Lower lobe of right lung (tissue), 2 donors: ENCODE measurements at regions not wholly inside any gene's neighbourhood (a gene's known extent, or its start where the extent isn't known, plus 50 kb on each side); places are given as distances from the start of the nearest gene placed in this dataset.
A peak's percentile ranks its signal among the peaks of the same experiment; 100 is the strongest.

Experiments
- ATAC-seq, 2 donors: fragments of 200-7000 bp; cut with Tn5 transposase; one replicate each; pipeline ENCODE4 v1.9.1; 2020 to 2022; ENCODE audit warnings: mild to moderate bottlenecking in 2 of 2, moderate library complexity in 2 of 2
- DNase-seq: peaks from one replicate; pipeline ENCODE4 v3.0.0-alpha.2; 2020
- H3K27ac ChIP-seq: fragments of 200-600 bp; one replicate; pipeline ENCODE4 v1.8.0; 2022
- H3K27me3 ChIP-seq: fragments of 200-600 bp; one replicate; pipeline ENCODE4 v1.8.0; 2022; ENCODE audit warnings: low read depth
- H3K36me3 ChIP-seq: fragments of 200-600 bp; one replicate; pipeline ENCODE4 v1.8.0; 2022; ENCODE audit warnings: mild to moderate bottlenecking
- H3K4me1 ChIP-seq: fragments of 200-600 bp; one replicate; pipeline ENCODE4 v1.8.0; 2022
- H3K4me3 ChIP-seq: fragments of 200-600 bp; one replicate; pipeline ENCODE4 v1.8.0; 2022; ENCODE audit warnings: mild to moderate bottlenecking
- H3K9me3 ChIP-seq: fragments of 200-600 bp; one replicate; pipeline ENCODE4 v1.8.0; 2022
- CTCF ChIP-seq: fragments of 200-600 bp; IDR thresholded peaks from one replicate; pipeline ENCODE4 v1.8.0; 2022; ENCODE audit warnings: antibody characterized with exemption, mild to moderate bottlenecking
- intact Hi-C: fragments of 100-400 bp; cut with DNase I; formaldehyde crosslinking; loops from one replicate; pipeline ENCODE4 v1.11.0; 2022
- donor health status: DM: no; HTN: yes; CAD: no; lungs with severe emphysema.

DNA sequence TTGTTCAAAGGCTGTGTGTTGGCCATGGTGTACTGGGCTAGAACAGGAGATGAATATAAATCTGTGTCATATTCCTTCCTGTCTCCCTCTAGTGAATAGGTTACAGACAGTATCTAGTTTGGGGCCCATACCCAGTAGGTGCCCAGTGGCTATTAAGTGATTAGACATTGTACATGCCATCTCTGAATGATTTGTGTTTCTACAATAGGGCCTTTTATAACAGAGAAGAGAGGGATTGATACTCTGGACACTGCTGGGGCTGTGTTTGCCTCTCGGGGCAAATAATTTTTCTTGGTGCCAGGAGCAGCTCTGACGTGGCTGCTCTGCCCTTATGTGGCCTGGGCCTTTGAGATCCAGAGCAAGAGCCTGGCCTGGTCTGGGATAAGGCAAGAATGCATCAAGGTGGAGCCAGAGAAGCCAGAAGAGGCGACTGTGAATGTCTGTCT is 403.1 kb downstream of the SPRY2 start:
- no peaks in the 10 kb centered on the region for H3K36me3 ChIP-seq
- intact Hi-C loops, result no loop called here
- no peak overlapping the region for H3K4me3 ChIP-seq
- no peak for ATAC-seq
- H3K4me1 ChIP-seq, result no peaks in the 10 kb centered on the region
- no peak for DNase-seq
- no peaks in the 10 kb centered on the region for H3K27me3 ChIP-seq
- H3K9me3 ChIP-seq, result no peaks in the 10 kb centered on the region
- no peak for TF ChIP-seq CTCF
- H3K27ac ChIP-seq, result no peak overlapping the region

DNA sequence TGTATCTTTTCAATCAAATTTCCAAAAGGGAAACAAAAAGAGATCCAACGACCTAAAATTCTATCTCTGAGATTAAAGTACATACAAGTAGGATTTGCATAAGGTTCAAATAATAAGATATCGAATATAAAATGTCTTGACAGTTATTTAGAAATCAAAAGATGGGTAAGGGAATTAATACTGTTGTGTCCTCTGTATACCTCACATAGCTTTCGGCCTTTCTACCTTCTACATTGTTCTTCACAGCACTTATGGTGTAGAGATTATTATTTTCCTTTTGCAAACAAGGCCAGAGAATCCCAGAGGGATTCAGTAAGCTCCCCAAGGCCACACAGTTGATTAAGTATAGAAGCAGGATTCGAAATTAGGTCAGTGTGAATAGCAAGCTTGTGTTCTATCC is 403.6 kb downstream of the SPRY2 start:
- intact Hi-C loops, result no loop called here

DNA sequence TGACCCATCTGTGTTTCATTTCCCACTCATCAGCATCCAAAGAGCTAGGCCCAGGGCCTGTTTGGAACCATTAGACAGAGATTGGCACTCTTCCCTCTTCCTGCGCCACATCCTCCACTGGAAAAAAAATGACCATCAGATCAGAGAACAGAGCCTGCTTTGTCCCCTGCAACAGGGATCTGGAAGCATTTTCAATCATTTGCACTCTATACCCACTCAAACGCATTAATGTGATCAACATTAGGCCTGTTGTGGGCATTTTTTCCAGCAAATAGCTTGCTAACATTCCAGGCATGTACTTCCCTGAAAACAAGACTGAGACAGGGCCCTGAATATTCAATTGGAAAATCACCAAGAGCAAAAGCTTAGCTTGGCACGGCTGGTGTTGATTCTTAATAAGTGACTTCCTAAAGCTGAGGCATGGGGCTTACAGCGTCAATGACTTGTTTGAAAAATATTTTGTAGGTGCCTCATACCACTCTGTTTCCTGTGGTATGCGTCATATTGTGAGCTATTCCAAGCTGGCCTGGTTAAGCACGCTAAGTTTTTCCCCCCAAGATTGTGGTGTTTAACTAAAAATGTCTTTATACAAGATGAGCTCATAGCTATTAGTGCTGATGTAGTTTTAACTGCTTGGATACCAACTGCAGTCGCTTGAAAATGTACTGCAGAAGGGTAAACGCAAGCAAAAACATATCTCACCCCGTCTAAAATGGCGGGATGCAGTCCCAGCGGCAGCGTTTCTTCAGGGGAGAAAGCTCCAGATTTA is 404.4 kb downstream of the SPRY2 start:
- H3K9me3 ChIP-seq, result no peaks in the 10 kb centered on the region
- ATAC-seq (peak; percentile 88 to 96), DNase-seq (no peak)
- TF ChIP-seq CTCF, result no peak
- H3K4me1 ChIP-seq, result no peaks in the 10 kb centered on the region
- no peaks in the 10 kb centered on the region for H3K27me3 ChIP-seq
- no peak overlapping the region for H3K4me3 ChIP-seq
- peak overlapping the region; percentile 73 for H3K27ac ChIP-seq
- no peaks in the 10 kb centered on the region for H3K36me3 ChIP-seq
- intact Hi-C loops, result no loop called here

More for the DNA sequence above, 403.6 kb downstream of the SPRY2 start:
- Histone ChIP-seq H3K4me1 (no peaks in the 10 kb centered on the region), H3K27me3 (no peaks in the 10 kb centered on the region), H3K9me3 (no peaks in the 10 kb centered on the region), H3K4me3 (no peak overlapping the region), H3K27ac (peak overlapping the region; percentile 73), H3K36me3 (no peaks in the 10 kb centered on the region)
- DNase-seq (no peak), ATAC-seq (no peak)
- no peak for TF ChIP-seq CTCF

GRCh38 chr13:79935121-79935520 is 405.8 kb downstream of the SPRY2 start:
- no peaks in the 10 kb centered on the region for H3K9me3 ChIP-seq
- no peak for DNase-seq
- no peaks in the 10 kb centered on the region for H3K36me3 ChIP-seq
- no peak for TF ChIP-seq CTCF
- ATAC-seq, result no peak
- no peak overlapping the region for H3K27ac ChIP-seq
- intact Hi-C loops, result no loop called here
- no peak overlapping the region for H3K4me3 ChIP-seq
- no peaks in the 10 kb centered on the region for H3K27me3 ChIP-seq
- no peaks in the 10 kb centered on the region for H3K4me1 ChIP-seq

GRCh38 chr13:79933389-79933788 is 407.5 kb downstream of the SPRY2 start:
- no peak for TF ChIP-seq CTCF
- ATAC-seq (no peak), DNase-seq (no peak)
- no peaks in the 10 kb centered on the region for H3K9me3 ChIP-seq
- H3K4me3 ChIP-seq, result no peak overlapping the region
- intact Hi-C loops, result no loop called here
- H3K36me3 ChIP-seq, result no peaks in the 10 kb centered on the region
- H3K4me1 ChIP-seq, result no peaks in the 10 kb centered on the region
- no peaks in the 10 kb centered on the region for H3K27me3 ChIP-seq
- H3K27ac ChIP-seq, result no peak overlapping the region
